ENCODE measurements at regions not wholly inside any gene's neighbourhood (a gene's known extent, or its start where the extent isn't known, plus 50 kb on each side); places are given as distances from the start of the nearest gene placed in this dataset.
"Not testable (repeated sequence)": the region's sequence is repeated elsewhere in the genome, so short reads cannot be mapped to it uniquely, and the experiment has no call there.

- Mint-ChIP-seq H3K36me3 (ENCODE audit: low read depth) (no peaks in the 10 kb centered on the region), H3K27me3 (no peaks in the 10 kb centered on the region), H3K4me3 (no peak overlapping the region), H3K9me3 (peaks cover 3% of the 10 kb centered on the region), H3K4me1 (no peaks in the 10 kb centered on the region), H3K27ac (no peak overlapping the region)
- intact Hi-C loops (cut with micrococcal nuclease), result no loop called here
- no peak for DNase-seq
These were observed 1445.8 kb upstream of the FLRT2 start for GRCh38 chr14:84084056-84084630.

GRCh38 chr14:84085493-84085892 is 1444.5 kb upstream of the FLRT2 start:
- H3K9me3 Mint-ChIP-seq, result peaks cover 3% of the 10 kb centered on the region
- H3K4me1 Mint-ChIP-seq, result no peaks in the 10 kb centered on the region

GRCh38 chr14:84086714-84087113 is 1443.2 kb upstream of the FLRT2 start:
- Mint-ChIP-seq H3K4me3 (no peak overlapping the region), H3K36me3 (ENCODE audit: low read depth) (no peaks in the 10 kb centered on the region), H3K27me3 (no peaks in the 10 kb centered on the region), H3K4me1 (no peaks in the 10 kb centered on the region), H3K27ac (no peak overlapping the region), H3K9me3 (peaks cover 3% of the 10 kb centered on the region)
- DNase-seq, result no peak
- intact Hi-C loops (cut with micrococcal nuclease), result no loop called here

More at GRCh38 chr14:84085493-84085892, 1444.5 kb upstream of the FLRT2 start:
- DNase-seq, result no peak
- H3K27me3 Mint-ChIP-seq, result no peaks in the 10 kb centered on the region
- H3K27ac Mint-ChIP-seq, result no peak overlapping the region
- no peaks in the 10 kb centered on the region for H3K36me3 Mint-ChIP-seq (ENCODE audit: low read depth)
- intact Hi-C loops (cut with micrococcal nuclease), result no loop called here
- no peak overlapping the region for H3K4me3 Mint-ChIP-seq

GRCh38 chr14:84087986-84088531 is 1441.9 kb upstream of the FLRT2 start:
- DNase-seq, result no peak
- H3K9me3 Mint-ChIP-seq, result peaks cover 3% of the 10 kb centered on the region
- intact Hi-C loops (cut with micrococcal nuclease), result no loop called here
- H3K4me1 Mint-ChIP-seq, result no peaks in the 10 kb centered on the region
- no peaks in the 10 kb centered on the region for H3K27me3 Mint-ChIP-seq
- H3K27ac Mint-ChIP-seq, result no peak overlapping the region
- H3K4me3 Mint-ChIP-seq, result no peak overlapping the region
- H3K36me3 Mint-ChIP-seq (ENCODE audit: low read depth), result no peaks in the 10 kb centered on the region

GRCh38 chr14:84090837-84091236 is 1439.1 kb upstream of the FLRT2 start:
- no peak for DNase-seq
- no peaks in the 10 kb centered on the region for H3K36me3 Mint-ChIP-seq (ENCODE audit: low read depth)
- no peak overlapping the region for H3K27ac Mint-ChIP-seq
- H3K4me1 Mint-ChIP-seq, result no peaks in the 10 kb centered on the region
- H3K9me3 Mint-ChIP-seq, result peaks cover 7% of the 10 kb centered on the region
- H3K4me3 Mint-ChIP-seq, result no peak overlapping the region
- no peaks in the 10 kb centered on the region for H3K27me3 Mint-ChIP-seq
- intact Hi-C loops (cut with micrococcal nuclease), result no loop called here

- Mint-ChIP-seq H3K36me3 (ENCODE audit: low read depth) (no peaks in the 10 kb centered on the region), H3K9me3 (peaks cover 9% of the 10 kb centered on the region), H3K27me3 (no peaks in the 10 kb centered on the region), H3K27ac (no peak overlapping the region), H3K4me3 (no peak overlapping the region), H3K4me1 (no peaks in the 10 kb centered on the region)
- no peak for DNase-seq
- intact Hi-C loops (cut with micrococcal nuclease), result no loop called here
These were observed 1434.3 kb upstream of the FLRT2 start for GRCh38 chr14:84095681-84096080.

- intact Hi-C loops (cut with micrococcal nuclease), result no loop called here
- Mint-ChIP-seq H3K4me1 (no peaks in the 10 kb centered on the region), H3K36me3 (ENCODE audit: low read depth) (no peaks in the 10 kb centered on the region), H3K9me3 (peaks cover 20% of the 10 kb centered on the region), H3K27me3 (no peaks in the 10 kb centered on the region), H3K27ac (no peak overlapping the region), H3K4me3 (no peak overlapping the region)
- DNase-seq, result no peak
These were observed 1431.7 kb upstream of the FLRT2 start for GRCh38 chr14:84098261-84098660.

- intact Hi-C loops (cut with micrococcal nuclease), result not testable (repeated sequence)
These were observed 1430.4 kb upstream of the FLRT2 start for GRCh38 chr14:84099560-84099959.

GRCh38 chr14:84107835-84108343 is 1422.1 kb upstream of the FLRT2 start:
- intact Hi-C loops (cut with micrococcal nuclease), result no loop called here
- Mint-ChIP-seq H3K27ac (no peak overlapping the region), H3K36me3 (ENCODE audit: low read depth) (no peaks in the 10 kb centered on the region), H3K4me1 (no peaks in the 10 kb centered on the region), H3K4me3 (no peak overlapping the region), H3K27me3 (no peaks in the 10 kb centered on the region), H3K9me3 (peaks cover 6% of the 10 kb centered on the region)
- DNase-seq, result no peak

More at GRCh38 chr14:84099560-84099959, 1430.4 kb upstream of the FLRT2 start:
- H3K4me3 Mint-ChIP-seq; H3K4me1 Mint-ChIP-seq; DNase-seq; H3K27ac Mint-ChIP-seq; H3K36me3 Mint-ChIP-seq (ENCODE audit: low read depth); H3K27me3 Mint-ChIP-seq: not testable (repeated sequence)
- H3K9me3 Mint-ChIP-seq, result peaks cover 17% of the 10 kb centered on the region

GRCh38 chr14:84108746-84109457 is 1421.0 kb upstream of the FLRT2 start:
- DNase-seq, result no peak
- H3K4me1 Mint-ChIP-seq, result no peaks in the 10 kb centered on the region
- H3K4me3 Mint-ChIP-seq, result no peak overlapping the region
- no peaks in the 10 kb centered on the region for H3K27me3 Mint-ChIP-seq
- H3K36me3 Mint-ChIP-seq (ENCODE audit: low read depth), result no peaks in the 10 kb centered on the region
- intact Hi-C loops (cut with micrococcal nuclease), result no loop called here
- peaks cover 6% of the 10 kb centered on the region for H3K9me3 Mint-ChIP-seq
- no peak overlapping the region for H3K27ac Mint-ChIP-seq

- no peaks in the 10 kb centered on the region for H3K27me3 Mint-ChIP-seq
- H3K9me3 Mint-ChIP-seq, result peaks cover 8% of the 10 kb centered on the region
- H3K4me1 Mint-ChIP-seq, result no peaks in the 10 kb centered on the region
- no peak for DNase-seq
- no peak overlapping the region for H3K27ac Mint-ChIP-seq
- H3K4me3 Mint-ChIP-seq, result no peak overlapping the region
- intact Hi-C loops (cut with micrococcal nuclease), result no loop called here
- no peaks in the 10 kb centered on the region for H3K36me3 Mint-ChIP-seq (ENCODE audit: low read depth)
These were observed 1417.4 kb upstream of the FLRT2 start for GRCh38 chr14:84112589-84112988.

- Mint-ChIP-seq H3K27me3 (no peaks in the 10 kb centered on the region), H3K36me3 (ENCODE audit: low read depth) (no peaks in the 10 kb centered on the region), H3K4me1 (no peaks in the 10 kb centered on the region), H3K9me3 (no peaks in the 10 kb centered on the region), H3K27ac (no peak overlapping the region), H3K4me3 (no peak overlapping the region)
- DNase-seq, result no peak
- intact Hi-C loops (cut with micrococcal nuclease), result no loop called here
These were observed 1404.3 kb upstream of the FLRT2 start for GRCh38 chr14:84125676-84126075.

- Mint-ChIP-seq H3K4me3 (no peak overlapping the region), H3K4me1 (no peaks in the 10 kb centered on the region), H3K27me3 (no peaks in the 10 kb centered on the region), H3K9me3 (no peaks in the 10 kb centered on the region), H3K36me3 (ENCODE audit: low read depth) (no peaks in the 10 kb centered on the region), H3K27ac (no peak overlapping the region)
- DNase-seq, result no peak
- intact Hi-C loops (cut with micrococcal nuclease), result no loop called here
These were observed 1402.4 kb upstream of the FLRT2 start for GRCh38 chr14:84127495-84127894.

- Mint-ChIP-seq H3K36me3 (ENCODE audit: low read depth) (no peaks in the 10 kb centered on the region), H3K27me3 (no peaks in the 10 kb centered on the region), H3K9me3 (no peaks in the 10 kb centered on the region), H3K27ac (no peak overlapping the region), H3K4me3 (no peak overlapping the region), H3K4me1 (no peaks in the 10 kb centered on the region)
- DNase-seq, result no peak
- intact Hi-C loops (cut with micrococcal nuclease), result no loop called here
These were observed 1401.9 kb upstream of the FLRT2 start for GRCh38 chr14:84128050-84128449.
